IMR-90 (cell line): ENCODE measurements at regions not wholly inside any gene's neighbourhood (a gene's known extent, or its start where the extent isn't known, plus 50 kb on each side); places are given as distances from the start of the nearest gene placed in this dataset.

Experiments
- CHD1 ChIP-seq: IDR thresholded peaks from 2 replicates; pipeline ENCODE4 v1.6.1; 2012; ENCODE audit warnings: low read depth, low read length, improper control_type of control experiment
- TF ChIP-seq, protein P1 (sequence below): conservative IDR thresholded peaks from 2 replicates; pipeline ENCODE4 v1.5.1; 2012; ENCODE audit warnings: mild to moderate bottlenecking, low read depth, low read length, improper control_type of control experiment

GRCh38 chr11:69947059-69947792 is 128.0 kb upstream of the FGF3 start:
- TF ChIP-seq, protein P1, sequence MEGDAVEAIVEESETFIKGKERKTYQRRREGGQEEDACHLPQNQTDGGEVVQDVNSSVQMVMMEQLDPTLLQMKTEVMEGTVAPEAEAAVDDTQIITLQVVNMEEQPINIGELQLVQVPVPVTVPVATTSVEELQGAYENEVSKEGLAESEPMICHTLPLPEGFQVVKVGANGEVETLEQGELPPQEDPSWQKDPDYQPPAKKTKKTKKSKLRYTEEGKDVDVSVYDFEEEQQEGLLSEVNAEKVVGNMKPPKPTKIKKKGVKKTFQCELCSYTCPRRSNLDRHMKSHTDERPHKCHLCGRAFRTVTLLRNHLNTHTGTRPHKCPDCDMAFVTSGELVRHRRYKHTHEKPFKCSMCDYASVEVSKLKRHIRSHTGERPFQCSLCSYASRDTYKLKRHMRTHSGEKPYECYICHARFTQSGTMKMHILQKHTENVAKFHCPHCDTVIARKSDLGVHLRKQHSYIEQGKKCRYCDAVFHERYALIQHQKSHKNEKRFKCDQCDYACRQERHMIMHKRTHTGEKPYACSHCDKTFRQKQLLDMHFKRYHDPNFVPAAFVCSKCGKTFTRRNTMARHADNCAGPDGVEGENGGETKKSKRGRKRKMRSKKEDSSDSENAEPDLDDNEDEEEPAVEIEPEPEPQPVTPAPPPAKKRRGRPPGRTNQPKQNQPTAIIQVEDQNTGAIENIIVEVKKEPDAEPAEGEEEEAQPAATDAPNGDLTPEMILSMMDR: no peak
- no peak for TF ChIP-seq CHD1
